ENCODE measurements at regions not wholly inside any gene's neighbourhood (a gene's known extent, or its start where the extent isn't known, plus 50 kb on each side); places are given as distances from the start of the nearest gene placed in this dataset.
"Not testable (repeated sequence)": the region's sequence is repeated elsewhere in the genome, so short reads cannot be mapped to it uniquely, and the experiment has no call there.

DNA sequence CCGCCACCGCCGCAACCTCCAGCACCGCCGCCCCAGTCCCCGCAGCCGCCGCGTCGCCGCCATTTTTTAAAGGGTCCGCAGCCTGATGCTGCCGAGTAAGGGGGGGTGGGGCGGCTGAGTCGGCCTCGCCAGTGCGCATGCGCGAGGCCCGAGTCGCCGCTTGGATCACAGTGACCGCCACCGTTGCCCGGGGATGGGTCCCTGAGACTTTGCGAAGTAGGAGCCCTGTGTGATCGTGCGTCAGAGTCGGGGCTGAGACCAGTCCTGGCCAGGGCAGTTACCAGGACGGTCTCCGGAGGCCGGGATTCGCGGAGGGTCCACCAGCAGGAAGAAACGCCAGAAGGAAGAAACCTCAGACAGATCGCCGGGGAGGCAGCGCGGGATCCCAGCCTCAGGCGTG, 1421.7 kb upstream of the PCDH10 start:
- TF ChIP-seq, protein P1, sequence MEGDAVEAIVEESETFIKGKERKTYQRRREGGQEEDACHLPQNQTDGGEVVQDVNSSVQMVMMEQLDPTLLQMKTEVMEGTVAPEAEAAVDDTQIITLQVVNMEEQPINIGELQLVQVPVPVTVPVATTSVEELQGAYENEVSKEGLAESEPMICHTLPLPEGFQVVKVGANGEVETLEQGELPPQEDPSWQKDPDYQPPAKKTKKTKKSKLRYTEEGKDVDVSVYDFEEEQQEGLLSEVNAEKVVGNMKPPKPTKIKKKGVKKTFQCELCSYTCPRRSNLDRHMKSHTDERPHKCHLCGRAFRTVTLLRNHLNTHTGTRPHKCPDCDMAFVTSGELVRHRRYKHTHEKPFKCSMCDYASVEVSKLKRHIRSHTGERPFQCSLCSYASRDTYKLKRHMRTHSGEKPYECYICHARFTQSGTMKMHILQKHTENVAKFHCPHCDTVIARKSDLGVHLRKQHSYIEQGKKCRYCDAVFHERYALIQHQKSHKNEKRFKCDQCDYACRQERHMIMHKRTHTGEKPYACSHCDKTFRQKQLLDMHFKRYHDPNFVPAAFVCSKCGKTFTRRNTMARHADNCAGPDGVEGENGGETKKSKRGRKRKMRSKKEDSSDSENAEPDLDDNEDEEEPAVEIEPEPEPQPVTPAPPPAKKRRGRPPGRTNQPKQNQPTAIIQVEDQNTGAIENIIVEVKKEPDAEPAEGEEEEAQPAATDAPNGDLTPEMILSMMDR (optimal IDR thresholded peaks at IDR 0.05 in 1 of 3, IDR thresholded peaks at IDR 0.05 in 1 of 3, conservative IDR thresholded peaks at IDR 0.05 in 1 of 3; ENCODE audit: extremely low read depth in 1 of 3, insufficient read depth in 2 of 3, low read length in 3 of 3) = not testable (repeated sequence)
- TF ChIP-seq EZH2 (IDR thresholded peaks at IDR 0.05; ENCODE audit: low read length) = not testable (repeated sequence)
